ENCODE measurements at regions not wholly inside any gene's neighbourhood (a gene's known extent, or its start where the extent isn't known, plus 50 kb on each side); places are given as distances from the start of the nearest gene placed in this dataset.
"Not testable (repeated sequence)": the region's sequence is repeated elsewhere in the genome, so short reads cannot be mapped to it uniquely, and the experiment has no call there.

GRCh38 chr6:37566111-37566949 lies 66.6 kb upstream of the CCDC167 start:
- CTCF ChIA-PET: interaction anchor here (0.6 to 2.1 kb wide), 9 partner anchors 11 to 126 kb away, joined by 3 to 18 read pairs (median 4); no protein-coding TSS in a partner anchor
- Histone ChIP-seq H3K27me3 (ENCODE audit: control insufficient read depth, insufficient read depth, low read length) (no peaks in the 10 kb centered on the region), H3K9me3 (ENCODE audit: control insufficient read depth, insufficient read depth, low read depth, low read length) (no peaks in the 10 kb centered on the region), H3K4me3 (ENCODE audit: low read depth in 2 of 2, low read length in 2 of 2) (peak overlapping the region; percentile 32 to 65), H3K27ac (ENCODE audit: low read length) (peak overlapping the region; percentile 85), H3K4me1 (ENCODE audit: control insufficient read depth, insufficient read depth, low read length) (peaks cover 40% of the 10 kb centered on the region), H3K36me3 (ENCODE audit: control insufficient read depth, insufficient read depth, low read length) (no peaks in the 10 kb centered on the region)
- ATAC-seq: peak; percentile 93
- no peak for DNase-seq (ENCODE audit: low read depth, low spot score)
- BruUV-seq (replicated peaks): no TSS peak
- POLR2A ChIA-PET: no interaction called here
- TF ChIP-seq SIN3A (IDR thresholded peaks at IDR 0.05; ENCODE audit: borderline replicate concordance, insufficient read depth, low read depth, low read length): no peak
- TF ChIP-seq TCF7L2 (IDR thresholded peaks at IDR 0.05; ENCODE audit: low read depth, low read length): peak; percentile 91
- TF ChIP-seq, protein P1, sequence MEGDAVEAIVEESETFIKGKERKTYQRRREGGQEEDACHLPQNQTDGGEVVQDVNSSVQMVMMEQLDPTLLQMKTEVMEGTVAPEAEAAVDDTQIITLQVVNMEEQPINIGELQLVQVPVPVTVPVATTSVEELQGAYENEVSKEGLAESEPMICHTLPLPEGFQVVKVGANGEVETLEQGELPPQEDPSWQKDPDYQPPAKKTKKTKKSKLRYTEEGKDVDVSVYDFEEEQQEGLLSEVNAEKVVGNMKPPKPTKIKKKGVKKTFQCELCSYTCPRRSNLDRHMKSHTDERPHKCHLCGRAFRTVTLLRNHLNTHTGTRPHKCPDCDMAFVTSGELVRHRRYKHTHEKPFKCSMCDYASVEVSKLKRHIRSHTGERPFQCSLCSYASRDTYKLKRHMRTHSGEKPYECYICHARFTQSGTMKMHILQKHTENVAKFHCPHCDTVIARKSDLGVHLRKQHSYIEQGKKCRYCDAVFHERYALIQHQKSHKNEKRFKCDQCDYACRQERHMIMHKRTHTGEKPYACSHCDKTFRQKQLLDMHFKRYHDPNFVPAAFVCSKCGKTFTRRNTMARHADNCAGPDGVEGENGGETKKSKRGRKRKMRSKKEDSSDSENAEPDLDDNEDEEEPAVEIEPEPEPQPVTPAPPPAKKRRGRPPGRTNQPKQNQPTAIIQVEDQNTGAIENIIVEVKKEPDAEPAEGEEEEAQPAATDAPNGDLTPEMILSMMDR (IDR thresholded peaks at IDR 0.05): peak; percentile 97
- intact Hi-C loops (cut with micrococcal nuclease; ENCODE audit: unreplicated experiment): loop anchor here (2.0 to 10.0 kb wide), 3 partner anchors 82 to 928 kb away; partner anchors contain the start of gene MDGA1
- in situ Hi-C loops (cut with HindIII; ENCODE audit: low pct_unique_long_range_greater_than_20kb, low sequenced_read_pairs): no loop called here

DNA sequence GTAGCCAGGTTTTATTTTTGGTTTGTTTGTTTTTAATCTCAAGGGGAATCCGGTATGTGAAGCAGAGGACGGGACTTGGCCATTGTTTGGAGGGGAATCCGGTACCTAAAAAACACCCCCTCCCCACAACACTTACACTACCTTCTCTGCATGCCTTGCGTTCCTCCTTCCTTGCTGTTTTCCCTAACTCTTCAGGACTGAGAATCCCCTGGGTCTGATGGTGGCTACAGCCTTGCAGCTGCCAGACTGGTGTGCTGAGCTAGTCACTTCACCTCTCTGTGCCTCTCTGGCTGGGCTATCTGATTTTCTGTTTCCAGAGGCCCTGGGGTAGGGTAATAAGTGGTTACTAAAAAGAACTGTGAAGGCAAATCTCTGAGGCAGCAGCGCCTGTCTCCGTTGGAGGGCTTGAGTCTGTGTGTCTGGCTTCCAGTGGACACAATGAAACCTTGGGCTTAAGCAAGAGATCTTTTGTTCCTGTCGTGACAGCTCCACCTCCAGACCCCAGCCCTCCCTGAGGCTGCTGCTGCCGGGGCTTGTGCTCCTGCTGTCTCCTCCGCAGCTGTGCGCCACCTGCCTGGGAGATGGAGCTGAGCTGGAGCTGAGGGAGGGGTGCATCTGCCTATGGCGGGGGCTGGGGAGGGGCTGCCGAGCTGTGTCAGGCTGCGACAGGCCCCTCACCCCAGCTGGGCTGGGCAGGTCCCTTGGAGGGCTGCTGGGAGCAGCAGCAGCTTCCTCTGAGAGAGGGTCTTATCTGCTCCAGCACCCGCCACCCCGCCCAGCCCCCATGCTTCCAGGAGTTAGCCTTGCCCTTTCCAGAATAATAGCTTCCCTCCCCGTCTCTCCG lies 65.8 kb upstream of the CCDC167 start:
- POLR2A ChIA-PET: no interaction called here
- TF ChIP-seq, protein P1 (IDR thresholded peaks at IDR 0.05): no peak
- TF ChIP-seq SIN3A (IDR thresholded peaks at IDR 0.05; ENCODE audit: borderline replicate concordance, insufficient read depth, low read depth, low read length) (no peak), POLR2AphosphoS5 (IDR thresholded peaks at IDR 0.05; ENCODE audit: low read depth, low read length) (no peak)
- Histone ChIP-seq H3K9me3 (ENCODE audit: control insufficient read depth, insufficient read depth, low read depth, low read length) (no peaks in the 10 kb centered on the region), H3K27me3 (ENCODE audit: control insufficient read depth, insufficient read depth, low read length) (no peaks in the 10 kb centered on the region), H3K36me3 (ENCODE audit: control insufficient read depth, insufficient read depth, low read length) (no peaks in the 10 kb centered on the region), H3K4me1 (ENCODE audit: control insufficient read depth, insufficient read depth, low read length) (peaks cover 40% of the 10 kb centered on the region), H3K27ac (ENCODE audit: low read length) (peak overlapping the region; percentile 85), H3K4me3 (ENCODE audit: low read depth in 2 of 2, low read length in 2 of 2) (peak overlapping the region; percentile 32 to 65)
- BruUV-seq (replicated peaks): no TSS peak
- ATAC-seq (peak; percentile 67), DNase-seq (ENCODE audit: low read depth, low spot score) (no peak)
- CTCF ChIA-PET: interaction anchor here (0.6 to 2.1 kb wide), 9 partner anchors 10 to 126 kb away, joined by 3 to 18 read pairs (median 4); no protein-coding TSS in a partner anchor
- intact Hi-C loops (cut with micrococcal nuclease; ENCODE audit: unreplicated experiment): loop anchor here (2.0 to 10.0 kb wide), 3 partner anchors 81 to 929 kb away; partner anchors contain the start of gene MDGA1
- in situ Hi-C loops (cut with HindIII; ENCODE audit: low pct_unique_long_range_greater_than_20kb, low sequenced_read_pairs): no loop called here

DNA sequence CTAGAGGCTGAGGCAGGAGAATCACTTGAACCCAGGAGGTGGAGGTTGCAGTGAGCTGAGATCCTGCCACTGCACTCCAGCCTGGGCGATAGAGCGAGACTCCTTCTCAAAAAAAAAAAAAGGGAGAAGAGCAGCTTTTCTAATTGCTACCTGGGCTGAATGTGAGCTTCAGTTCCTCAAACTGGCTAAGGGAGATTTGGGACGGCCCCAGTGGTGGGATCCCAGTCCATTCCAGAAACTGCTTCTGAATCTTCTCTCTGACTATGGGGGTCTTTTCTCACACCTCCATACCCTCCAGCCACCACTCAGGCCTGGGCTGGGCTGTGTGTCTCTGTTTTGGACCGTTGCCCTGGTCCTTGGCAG lies 63.2 kb upstream of the CCDC167 start:
- BruUV-seq (replicated peaks); in situ Hi-C loops (cut with HindIII; ENCODE audit: low pct_unique_long_range_greater_than_20kb, low sequenced_read_pairs); DNase-seq (ENCODE audit: low read depth, low spot score); H3K4me3 ChIP-seq (ENCODE audit: low read depth in 2 of 2, low read length in 2 of 2); H3K9me3 ChIP-seq (ENCODE audit: control insufficient read depth, insufficient read depth, low read depth, low read length); H3K27me3 ChIP-seq (ENCODE audit: control insufficient read depth, insufficient read depth, low read length); ATAC-seq; H3K36me3 ChIP-seq (ENCODE audit: control insufficient read depth, insufficient read depth, low read length): not testable (repeated sequence)
- ChIA-PET CTCF (interaction anchor here (1.6 kb wide), 1 partner anchor 8 kb away, joined by 3 read pairs; no protein-coding TSS in a partner anchor), POLR2A (interaction anchor here (0.6 kb wide), 2 partner anchors 47 to 63 kb away, joined by 7 to 11 read pairs; partner anchors contain the start of gene CCDC167)
- peak overlapping the region; percentile 74 for H3K27ac ChIP-seq (ENCODE audit: low read length)
- H3K4me1 ChIP-seq (ENCODE audit: control insufficient read depth, insufficient read depth, low read length): peaks cover 54% of the 10 kb centered on the region
- intact Hi-C loops (cut with micrococcal nuclease; ENCODE audit: unreplicated experiment): loop anchor here (10.0 kb wide), 2 partner anchors 132 to 932 kb away; partner anchors contain the start of gene MDGA1

All from Panc1 (cell line).